WTC11 (cell line): ENCODE measurements at regions not wholly inside any gene's neighbourhood (a gene's known extent, or its start where the extent isn't known, plus 50 kb on each side); places are given as distances from the start of the nearest gene placed in this dataset.

Experiments
- ATAC-seq: fragments of 200-7000 bp; cut with Tn5 transposase; 2 replicates; pipeline ENCODE4 v1.10.0; 2021; ENCODE audit warnings: mild to moderate bottlenecking, moderate library complexity
- CTCF ChIA-PET: fragments of 300-600 bp; sonication (Branson Sonifier 250); formaldehyde crosslinking; loops from one replicate; lab custom pipeline; 2021; ENCODE audit warnings: antibody characterized with exemption; lab: Charles Lee
- POLR2A ChIA-PET: fragments of 350-600 bp; sonication (Branson Sonifier 250); formaldehyde crosslinking; loops from one replicate; lab custom pipeline; 2021; ENCODE audit warnings: antibody characterized with exemption; lab: Charles Lee
- DNase-seq: peaks from one replicate; pipeline ENCODE4 v3.0.0; 2021; ENCODE audit warnings: low spot score
- H3K27ac Mint-ChIP-seq: 2 replicates; pipeline ENCODE4 v1.8.0; 2021; ENCODE audit warnings: mixed read lengths
- H3K27me3 Mint-ChIP-seq: 2 replicates; pipeline ENCODE4 v1.8.0; 2021; ENCODE audit warnings: low read depth, mild to moderate bottlenecking, moderate library complexity, mixed read lengths
- H3K36me3 Mint-ChIP-seq: 2 replicates; pipeline ENCODE4 v1.8.0; 2021; ENCODE audit warnings: mixed read lengths
- H3K4me1 Mint-ChIP-seq: 2 replicates; pipeline ENCODE4 v1.8.0; 2022; ENCODE audit warnings: mixed read lengths
- H3K4me3 Mint-ChIP-seq: 2 replicates; pipeline ENCODE4 v1.8.0; 2021; ENCODE audit warnings: mild to moderate bottlenecking, moderate library complexity, mixed read lengths
- H3K9me3 Mint-ChIP-seq: 2 replicates; pipeline ENCODE4 v1.8.0; 2021; ENCODE audit warnings: mixed read lengths
- AR ChIP-seq: fragments of 250-450 bp; sonication (Bioruptor Pico); IDR thresholded peaks from 2 replicates; pipeline ENCODE4 v1.9.0; 2021; ENCODE audit warnings: mild to moderate bottlenecking
- ARID4B ChIP-seq: sonication (generic); formaldehyde crosslinking; IDR thresholded peaks from 2 replicates; pipeline ENCODE4 v1.8.0; 2023; ENCODE audit warnings: missing genetic modification reagents, mild to moderate bottlenecking, borderline replicate concordance
- ATF2 ChIP-seq: sonication (generic); formaldehyde crosslinking; IDR thresholded peaks from 2 replicates; pipeline ENCODE4 v1.8.1; 2022; ENCODE audit warnings: low read depth, missing genetic modification reagents, borderline replicate concordance
- ATF3 ChIP-seq: sonication (generic); formaldehyde crosslinking; conservative IDR thresholded peaks from 2 replicates; pipeline ENCODE4 v1.8.1; 2022; ENCODE audit warnings: mild to moderate bottlenecking, missing genetic modification reagents
- GABPB1 ChIP-seq: sonication (generic); formaldehyde crosslinking; IDR thresholded peaks from 2 replicates; pipeline ENCODE4 v1.8.1; 2023; ENCODE audit warnings: mild to moderate bottlenecking, missing genetic modification reagents
- JUN ChIP-seq: sonication (generic); formaldehyde crosslinking; IDR thresholded peaks from 2 replicates; pipeline ENCODE4 v1.8.0; 2023; ENCODE audit warnings: mild to moderate bottlenecking, missing genetic modification reagents
- NFE2L1 ChIP-seq: sonication (generic); formaldehyde crosslinking; IDR thresholded peaks from 2 replicates; pipeline ENCODE4 v1.8.1; 2023; ENCODE audit warnings: missing genetic modification reagents
- NR1H2 ChIP-seq: sonication (generic); formaldehyde crosslinking; IDR thresholded peaks from 2 replicates; pipeline ENCODE4 v1.9.0; 2021; ENCODE audit warnings: mild to moderate bottlenecking, moderate library complexity, missing genetic modification reagents
- OVOL2 ChIP-seq: fragments of 250-450 bp; sonication (Bioruptor Pico); IDR thresholded peaks from 2 replicates; pipeline ENCODE4 v1.9.0; 2021; ENCODE audit warnings: mild to moderate bottlenecking, borderline replicate concordance
- RELA ChIP-seq: sonication (generic); formaldehyde crosslinking; IDR thresholded peaks from 2 replicates; pipeline ENCODE4 v1.8.1; 2022; ENCODE audit warnings: missing genetic modification reagents, mild to moderate bottlenecking, borderline replicate concordance
- SMAD3 ChIP-seq: sonication (generic); formaldehyde crosslinking; IDR thresholded peaks from 2 replicates; pipeline ENCODE4 v1.8.0; 2022; ENCODE audit warnings: missing genetic modification reagents, mild to moderate bottlenecking, borderline replicate concordance
- SOX15 ChIP-seq: fragments of 250-450 bp; sonication (Bioruptor Pico); IDR thresholded peaks from 2 replicates; pipeline ENCODE4 v1.9.0; 2021; ENCODE audit warnings: mild to moderate bottlenecking
- TEAD1 ChIP-seq: sonication (generic); formaldehyde crosslinking; IDR thresholded peaks from 2 replicates; pipeline ENCODE4 v1.8.0; 2022; ENCODE audit warnings: mild to moderate bottlenecking, missing genetic modification reagents
- USF1 ChIP-seq: sonication (generic); formaldehyde crosslinking; IDR thresholded peaks from 2 replicates; pipeline ENCODE4 v1.8.0; 2022; ENCODE audit warnings: mild to moderate bottlenecking, missing genetic modification reagents
- USF2 ChIP-seq: sonication (generic); formaldehyde crosslinking; IDR thresholded peaks from 2 replicates; pipeline ENCODE4 v1.8.1; 2023; ENCODE audit warnings: mild to moderate bottlenecking, missing genetic modification reagents, moderate library complexity
- ZNF671 ChIP-seq: fragments of 250-450 bp; sonication (Bioruptor Pico); IDR thresholded peaks from 2 replicates; pipeline ENCODE4 v1.8.0; 2021; ENCODE audit warnings: mild to moderate bottlenecking

- TF ChIP-seq ATF3 (CRISPR knock-in tag) (no peak), ATF2 (CRISPR knock-in tag) (no peak)
Measured at GRCh38 chr2:221853297-221853696, 281.2 kb upstream of the EPHA4 start (continued).

- H3K36me3 Mint-ChIP-seq, result no peaks in the 10 kb centered on the region
- ChIA-PET POLR2A (interaction anchor here (0.7 kb wide), 1 partner anchor 76 kb away, joined by 8 read pairs; no protein-coding TSS in a partner anchor), CTCF (interaction anchor here (0.6 kb wide), 1 partner anchor 1394 kb away, joined by 4 read pairs; no protein-coding TSS in a partner anchor)
- H3K27me3 Mint-ChIP-seq, result no peaks in the 10 kb centered on the region
- H3K4me1 Mint-ChIP-seq, result peaks cover 14% of the 10 kb centered on the region
- no peak for ATAC-seq
- H3K4me3 Mint-ChIP-seq, result no peak overlapping the region
- 0 out of 2 replicates have a peak, but pooled peaks cover 4% of the 10 kb centered on the region for H3K9me3 Mint-ChIP-seq
- H3K27ac Mint-ChIP-seq, result no peak overlapping the region
- TF ChIP-seq ZNF671 (CRISPR knock-in tag), result no peak
- no peak for TF ChIP-seq SMAD3 (CRISPR knock-in tag)
- no peak for TF ChIP-seq TEAD1 (CRISPR knock-in tag)
- no peak for TF ChIP-seq NR1H2 (CRISPR knock-in tag)
- TF ChIP-seq NFE2L1 (CRISPR knock-in tag), result no peak
- TF ChIP-seq JUN (CRISPR knock-in tag), result no peak
- no peak for TF ChIP-seq USF2
- no peak for TF ChIP-seq SOX15 (CRISPR knock-in tag)
- no peak for TF ChIP-seq AR (CRISPR knock-in tag)
- TF ChIP-seq USF1 (CRISPR knock-in tag), result no peak
- TF ChIP-seq OVOL2 (CRISPR knock-in tag), result no peak
- no peak for TF ChIP-seq RELA
- no peak for TF ChIP-seq ARID4B
- no peak for TF ChIP-seq GABPB1
- DNase-seq, result no peak
Measured at GRCh38 chr2:221851531-221852045, 279.5 kb upstream of the EPHA4 start.
